ENCODE measurements at regions not wholly inside any gene's neighbourhood (a gene's known extent, or its start where the extent isn't known, plus 50 kb on each side); places are given as distances from the start of the nearest gene placed in this dataset.

DNA sequence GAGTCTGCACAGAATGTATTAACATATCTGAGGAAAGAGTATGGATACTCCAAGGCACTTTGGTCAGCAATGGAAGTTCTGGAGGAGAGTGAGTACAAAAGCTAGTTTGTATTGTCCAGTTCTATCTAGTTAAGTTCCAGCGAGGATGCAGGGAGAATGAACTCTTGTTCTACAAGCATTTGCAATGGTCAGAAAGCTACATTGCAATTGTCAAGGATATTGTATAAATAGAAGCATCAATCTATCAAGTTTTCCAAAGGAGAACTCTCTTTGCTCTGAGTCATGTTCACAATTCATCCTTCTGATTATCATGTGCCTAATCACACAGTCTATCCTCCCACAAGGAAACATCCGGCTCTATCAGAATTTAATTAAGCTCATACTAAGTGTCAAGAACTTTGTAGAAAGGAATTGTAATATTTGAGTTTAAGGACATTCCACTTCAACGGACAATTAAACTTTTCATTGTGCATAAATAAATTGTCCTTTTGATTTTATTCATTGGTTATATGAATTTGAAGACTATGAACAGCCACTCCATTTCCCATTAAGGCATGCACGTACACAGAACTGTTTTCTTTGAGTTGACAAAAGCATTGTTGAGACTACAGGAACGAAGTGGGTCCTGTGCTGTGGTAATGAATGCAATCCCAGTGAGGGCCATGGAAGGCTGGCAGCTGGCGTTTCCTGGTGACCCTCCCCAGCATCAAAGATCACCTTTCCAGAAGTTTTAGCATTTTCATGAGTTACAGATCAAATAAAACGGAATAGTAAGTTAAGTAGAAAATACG is 973.5 kb upstream of the GOT2 start:
- no peak for TF ChIP-seq POLR2AphosphoS5 (IDR thresholded peaks at IDR 0.05; ENCODE audit: low read depth, low read length)
- no peak for TF ChIP-seq POLR2A (IDR thresholded peaks at IDR 0.05; ENCODE audit: low read depth, low read length)
- TF ChIP-seq TAF1 (IDR thresholded peaks at IDR 0.05; ENCODE audit: borderline replicate concordance, low read depth, low read length): no peak

Data from GM12892 (cell line).